K562 (cell line): ENCODE measurements at regions not wholly inside any gene's neighbourhood (a gene's known extent, or its start where the extent isn't known, plus 50 kb on each side); places are given as distances from the start of the nearest gene placed in this dataset.

Experiments used
- ATAC-seq: fragments of 200-7000 bp; cut with Tn5 transposase; 3 replicates; pipeline ENCODE4 v1.9.1; 2020; ENCODE audit warnings: moderate library complexity
- BruUV-seq: library from RNA; stranded (reverse); fragments of 400-500 nt; replicated peaks from 2 replicates; lab custom pipeline; 2021; lab: Mats Ljungman, UMichigan
- CTCF ChIA-PET: fragments of 300-600 bp; formaldehyde crosslinking; extraction: SDS; loops from one replicate; lab custom pipeline; 2021; ENCODE audit warnings: low intra/inter-chr PET ratio; lab: Yijun Ruan, JAX
- POLR2A ChIA-PET: fragments of 300-600, 350-650 bp; sonication (Branson Sonifier 250); formaldehyde crosslinking; extraction: SDS; loops from one replicate; lab custom pipeline; 2021; ENCODE audit warnings: antibody characterized with exemption, inconsistent platforms; lab: Yijun Ruan, JAX
- DNase-seq, 4 experiments: peaks; one replicate each; pipeline versions ENCODE4 v3.0.0 to v3.0.0-alpha.2; 2011 to 2018; ENCODE audit warnings: low spot score in 3 of 4, mixed read lengths in 3 of 4; ENCODE audit errors: extremely low read depth in 1 of 4
- FAIRE-seq: peaks from 2 replicates; lab custom pipeline; 2011; peaks lifted over from hg19 to GRCh38; lab: Jason Lieb, UNC
- H2AFZ ChIP-seq: 2 replicates; pipeline ENCODE4 v1.6.0; 2011; ENCODE audit warnings: low read depth, low read length, control low read depth, inconsistent platforms
- H3K27ac ChIP-seq: fragments of 200-600 bp; 3 replicates; pipeline ENCODE4 v1.8.0; 2011; ENCODE audit warnings: low read depth, mild to moderate bottlenecking, control low read depth, inconsistent platforms, low read length, moderate library complexity, mixed read lengths; ENCODE audit errors: extremely low read depth
- H3K27me3 ChIP-seq, 2 experiments: fragments of 300-600 bp in 1 of 2; 2 replicates in 1 of 2; 3 replicates in 1 of 2; pipeline versions ENCODE4 v1.6.0 to v1.8.0; 2011; ENCODE audit warnings: inconsistent platforms in 2 of 2, low read length in 2 of 2, mild to moderate bottlenecking in 1 of 2, mixed read lengths in 1 of 2, moderate library complexity in 1 of 2; ENCODE audit not compliant: control insufficient read depth in 2 of 2, insufficient read depth in 2 of 2
- H3K36me3 ChIP-seq: fragments of 300-600 bp; 3 replicates; pipeline ENCODE4 v1.8.0; 2011; ENCODE audit warnings: mild to moderate bottlenecking, low read length, inconsistent platforms; ENCODE audit not compliant: control insufficient read depth, insufficient read depth
- H3K4me1 ChIP-seq, 2 experiments: fragments of 200-600 bp in 1 of 2; replicated peaks in 1 of 2; 2 replicates in 1 of 2; 3 replicates in 1 of 2; pipeline versions ENCODE4 v1.5.1 to v1.8.0; 2011; ENCODE audit warnings: inconsistent platforms in 2 of 2, low read length in 2 of 2, mild to moderate bottlenecking in 1 of 2, mixed read lengths in 1 of 2, moderate library complexity in 1 of 2; ENCODE audit not compliant: control insufficient read depth in 2 of 2, insufficient read depth in 2 of 2
- H3K4me2 ChIP-seq: 2 replicates; pipeline ENCODE4 v1.6.1; 2011; ENCODE audit warnings: low read length, control low read depth, inconsistent platforms, mixed read lengths; ENCODE audit not compliant: insufficient read depth
- H3K4me3 ChIP-seq: fragments of 200-600 bp; sonication (generic), shearing (Covaris generic); 2 replicates; pipeline ENCODE4 v1.5.1; 2016; ENCODE audit warnings: control low read depth, inconsistent platforms
- H3K79me2 ChIP-seq: fragments of 200-600 bp; 3 replicates; pipeline ENCODE4 v1.8.0; 2011; ENCODE audit warnings: low read length, inconsistent platforms; ENCODE audit not compliant: control insufficient read depth, insufficient read depth
- H3K9ac ChIP-seq, 2 experiments: 2 replicates each; pipeline versions ENCODE4 v1.6.0 to v1.6.1; 2011; ENCODE audit warnings: low read depth in 2 of 2, low read length in 2 of 2, control low read depth in 1 of 2, inconsistent platforms in 1 of 2, mild to moderate bottlenecking in 1 of 2, mixed read lengths in 1 of 2; ENCODE audit not compliant: insufficient read depth in 1 of 2
- H3K9me1 ChIP-seq: one replicate; pipeline ENCODE4 v1.6.0; 2011; ENCODE audit warnings: inconsistent platforms, mild to moderate bottlenecking, low read length, moderate library complexity; ENCODE audit not compliant: control insufficient read depth, insufficient read depth
- H3K9me3 ChIP-seq: replicated peaks from 2 replicates; pipeline ENCODE4 v1.5.1; 2011; ENCODE audit warnings: low read depth, low read length, inconsistent platforms; ENCODE audit not compliant: control insufficient read depth, insufficient read depth
- H4K20me1 ChIP-seq: replicated peaks from 2 replicates; pipeline ENCODE4 v1.6.1; 2011; ENCODE audit warnings: low read length, inconsistent platforms, mixed read lengths; ENCODE audit not compliant: control insufficient read depth, insufficient read depth
- ELK1 ChIP-seq: sonication (generic); formaldehyde crosslinking; IDR thresholded peaks from 2 replicates; pipeline ENCODE4 v1.8.1; 2022; ENCODE audit warnings: missing genetic modification reagents
- GTF2E2 ChIP-seq: fragments of 200-800 bp; sonication (Bioruptor generic); IDR thresholded peaks from 2 replicates; pipeline ENCODE4 v1.6.1; 2016; ENCODE audit warnings: missing genetic modification characterization, missing compliant biosample characterization
- HDAC3 ChIP-seq: fragments of 450-650 bp; IDR thresholded peaks from 2 replicates; pipeline ENCODE4 v1.6.1; 2018; ENCODE audit warnings: borderline replicate concordance, mild to moderate bottlenecking, moderate library complexity; ENCODE audit not compliant: partially characterized antibody
- MAFF ChIP-seq: IDR thresholded peaks from 2 replicates; pipeline ENCODE4 v1.6.1; 2012; ENCODE audit warnings: low read length, improper control_type of control experiment
- MTF1 ChIP-seq: fragments of 250-450 bp; sonication (Bioruptor Pico); IDR thresholded peaks from 2 replicates; pipeline ENCODE4 v1.9.0; 2021; ENCODE audit warnings: moderate library complexity, mild to moderate bottlenecking, inconsistent platforms, borderline replicate concordance
- SETDB1 ChIP-seq: IDR thresholded peaks from one replicate; pipeline ENCODE4 v1.6.1; 2012; ENCODE audit warnings: low read length, control low read depth, inconsistent platforms
- STAT5B ChIP-seq: fragments of 250-450 bp; sonication (Bioruptor Pico); IDR thresholded peaks from 2 replicates; pipeline ENCODE4 v1.8.0; 2021; ENCODE audit warnings: mild to moderate bottlenecking, inconsistent platforms
- ZKSCAN3 ChIP-seq: fragments of 250-450 bp; sonication (Bioruptor Pico); IDR thresholded peaks from 2 replicates; pipeline ENCODE4 v1.4.0; 2020
- WGBS: fragments of 100-300 bp; shearing (Covaris generic); methylation state at CpG from one replicate; pipeline ENCODE4 v1.1.6; 2016; ENCODE audit warnings: low coverage, mixed read lengths; ENCODE audit not compliant: insufficient coverage; ENCODE audit errors: missing lambda C conversion rate; 5-methylcytosine and 5-hydroxymethylcytosine counted together
- in situ Hi-C: fragments of 300-500 bp; cut with MboI; formaldehyde crosslinking; loops from 4 replicates; pipeline ENCODE4 v1.15.0; 2018; ENCODE audit warnings: inconsistent platforms, mixed read lengths
- intact Hi-C: fragments of 100-400 bp; cut with micrococcal nuclease; formaldehyde crosslinking; loops from 2 replicates; pipeline ENCODE4 v1.14.2; 2022

GRCh38 chr1:82219841-82220240 is 419.1 kb downstream of the ADGRL2 start:
- TF ChIP-seq MAFF: no peak
- TF ChIP-seq ELK1 (CRISPR knock-in tag): no peak
- no peak for TF ChIP-seq GTF2E2 (tag)
- TF ChIP-seq, all 486 proteins: peak for 0
- ChIA-PET POLR2A (no interaction called here), CTCF (no interaction called here)
- Histone ChIP-seq H3K9me3 (no peaks in the 10 kb centered on the region), H3K4me1 (no peaks in the 10 kb centered on the region), H4K20me1 (no peaks in the 10 kb centered on the region), H2AFZ (no peak overlapping the region), H3K4me3 (no peak overlapping the region), H3K4me2 (no peak overlapping the region), H3K27ac (no peak overlapping the region), H3K79me2 (no peaks in the 10 kb centered on the region), H3K9ac (no peak overlapping the region), H3K36me3 (no peaks in the 10 kb centered on the region), H3K9me1 (no peaks in the 10 kb centered on the region), H3K27me3 (no peaks in the 10 kb centered on the region)
- no peak for DNase-seq
- WGBS: 0% methylated on average over 3 of the region's 3 CpGs
- intact Hi-C loops (no loop called here), in situ Hi-C loops (no loop called here)
- no peak for ATAC-seq
- BruUV-seq: no TSS peak
- no peak for FAIRE-seq

- H3K9me3 ChIP-seq: no peaks in the 10 kb centered on the region
- in situ Hi-C loops (no loop called here), intact Hi-C loops (no loop called here)
Observed at GRCh38 chr1:82218846-82219245, 418.1 kb downstream of the ADGRL2 start.

More at GRCh38 chr1:82218846-82219245, 418.1 kb downstream of the ADGRL2 start:
- DNase-seq (no peak), FAIRE-seq (no peak), ATAC-seq (no peak)
- no peak for TF ChIP-seq STAT5B (CRISPR knock-in tag)
- TF ChIP-seq ZKSCAN3 (CRISPR knock-in tag): no peak
- TF ChIP-seq HDAC3: no peak
- no peak for TF ChIP-seq MTF1 (CRISPR knock-in tag)
- TF ChIP-seq SETDB1: no peak
- Histone ChIP-seq H3K27me3 (no peaks in the 10 kb centered on the region), H2AFZ (no peak overlapping the region), H3K79me2 (no peaks in the 10 kb centered on the region), H3K9me1 (no peaks in the 10 kb centered on the region), H4K20me1 (no peaks in the 10 kb centered on the region), H3K9ac (no peak overlapping the region), H3K4me3 (no peak overlapping the region), H3K4me2 (no peak overlapping the region), H3K4me1 (no peaks in the 10 kb centered on the region), H3K27ac (no peak overlapping the region), H3K36me3 (no peaks in the 10 kb centered on the region)
- POLR2A ChIA-PET: no interaction called here
- BruUV-seq: no TSS peak
- CTCF ChIA-PET: no interaction called here
- 0% methylated on average over 2 of the region's 2 CpGs for WGBS
